HG03457 (cell line): ENCODE measurements at regions not wholly inside any gene's neighbourhood (a gene's known extent, or its start where the extent isn't known, plus 50 kb on each side); places are given as distances from the start of the nearest gene placed in this dataset.
"Not testable (repeated sequence)": the region's sequence is repeated elsewhere in the genome, so short reads cannot be mapped to it uniquely, and the experiment has no call there.

Experiments used
- ATAC-seq: cut with Tn5 transposase; IDR thresholded peaks from one replicate; pipeline ENCODE4 v1.9.1; 2021; ENCODE audit warnings: moderate number of reproducible peaks; ENCODE audit not compliant: unreplicated experiment

DNA sequence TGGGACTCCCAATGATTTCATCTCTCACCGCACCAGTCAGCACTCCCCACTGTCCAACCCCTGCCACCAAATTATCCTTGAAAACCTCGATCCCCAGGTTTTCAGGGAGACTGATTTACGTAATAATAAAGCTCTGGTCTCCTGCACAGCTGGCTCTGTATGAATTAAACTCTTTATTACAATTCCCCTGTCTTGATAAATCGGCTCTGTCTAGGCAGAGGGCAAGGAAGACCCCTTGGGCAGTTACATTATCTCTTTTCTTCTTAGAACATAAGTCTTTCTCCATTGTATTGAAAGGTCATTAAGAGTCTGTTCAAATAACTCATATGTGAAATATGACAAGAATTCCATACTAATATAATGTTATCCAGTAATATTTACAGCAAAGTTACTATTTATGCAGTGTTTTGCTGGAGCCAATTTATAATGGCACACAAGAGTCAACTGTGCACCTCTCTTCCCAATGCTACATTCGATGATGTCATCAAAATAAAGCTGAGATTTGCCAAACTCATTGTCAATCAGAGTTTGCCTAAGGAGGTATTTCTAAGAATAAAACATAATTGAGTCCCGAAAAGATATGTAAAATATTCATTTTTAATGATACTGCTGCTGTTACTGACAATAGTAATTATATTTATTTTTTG, 1297.2 kb upstream of the LRRTM3 start:
- no peak for ATAC-seq

DNA sequence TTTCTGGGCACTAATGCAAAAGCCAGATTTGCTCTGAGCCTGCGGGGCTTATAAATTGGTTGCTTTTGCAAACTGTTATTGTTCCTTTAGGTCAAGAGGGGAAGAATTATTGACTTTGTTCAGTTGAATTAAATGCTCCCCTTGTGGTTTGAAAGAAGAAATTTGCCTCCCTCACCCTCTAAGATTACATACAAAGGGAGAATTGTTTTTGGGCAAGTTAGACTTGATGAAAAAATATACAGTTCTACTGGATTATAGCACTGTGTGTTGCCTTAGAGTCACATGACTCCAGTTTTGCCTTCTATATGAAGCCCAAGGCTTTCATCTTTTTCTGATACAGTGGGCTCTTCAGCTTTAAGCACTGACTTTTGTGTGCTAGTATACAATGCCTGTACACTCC, 1265.8 kb upstream of the LRRTM3 start:
- ATAC-seq, result no peak

GRCh38 chr10:65670087-65670486, 1255.7 kb upstream of the LRRTM3 start:
- no peak for ATAC-seq

- not testable (repeated sequence) for ATAC-seq
These were observed 1255.2 kb upstream of the LRRTM3 start for GRCh38 chr10:65670596-65670995.

DNA sequence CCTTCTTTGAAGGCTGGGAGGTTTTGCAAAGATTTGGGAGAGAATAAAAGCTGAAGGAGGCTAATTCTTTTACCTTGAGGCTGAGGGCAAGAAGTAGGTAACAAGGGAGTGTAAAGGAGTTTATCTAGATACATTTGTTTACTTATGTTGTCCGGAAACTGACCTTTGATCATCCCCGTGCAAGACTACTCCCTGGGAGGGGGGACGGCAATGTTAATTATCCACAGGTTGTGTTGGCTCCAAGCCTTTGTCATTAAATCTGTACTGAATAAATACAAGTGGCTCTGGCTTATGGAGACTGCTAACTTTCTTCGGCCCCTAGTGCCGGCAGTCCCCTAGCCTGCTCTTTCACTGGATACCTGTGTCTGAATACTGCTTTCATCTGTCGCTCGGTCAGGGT, 1250.6 kb upstream of the LRRTM3 start:
- ATAC-seq, result no peak

GRCh38 chr10:65684896-65685295, 1240.9 kb upstream of the LRRTM3 start:
- ATAC-seq, result no peak

DNA sequence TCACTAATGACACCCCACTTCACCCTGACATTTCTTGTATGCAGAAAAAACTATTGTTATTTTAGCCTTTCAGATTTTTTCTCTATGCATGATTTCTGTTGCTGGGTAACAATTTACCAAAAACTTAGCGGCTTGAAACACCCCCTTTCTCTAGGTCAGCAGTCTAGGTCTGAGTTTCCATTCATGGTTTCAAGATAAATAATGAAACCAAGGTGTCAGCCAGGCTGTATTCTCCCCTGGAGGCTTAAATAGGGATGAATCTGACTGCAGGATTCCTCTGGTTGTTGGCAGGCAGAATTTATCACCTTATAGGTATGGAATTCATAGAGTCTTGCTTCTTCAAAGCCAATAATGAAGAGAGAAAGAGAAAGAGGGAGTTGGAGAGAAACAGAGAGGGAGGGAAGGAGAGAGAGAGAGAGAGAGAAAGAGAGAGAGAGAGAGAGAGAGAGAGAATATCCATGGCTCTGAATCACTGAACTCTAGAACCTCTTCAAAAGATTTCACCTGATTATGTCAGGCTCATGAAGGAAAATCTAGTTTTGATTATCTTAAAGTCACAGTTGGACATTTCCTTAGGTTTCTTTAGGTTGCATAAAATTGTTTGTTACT, 1224.6 kb upstream of the LRRTM3 start:
- ATAC-seq, result no peak

DNA sequence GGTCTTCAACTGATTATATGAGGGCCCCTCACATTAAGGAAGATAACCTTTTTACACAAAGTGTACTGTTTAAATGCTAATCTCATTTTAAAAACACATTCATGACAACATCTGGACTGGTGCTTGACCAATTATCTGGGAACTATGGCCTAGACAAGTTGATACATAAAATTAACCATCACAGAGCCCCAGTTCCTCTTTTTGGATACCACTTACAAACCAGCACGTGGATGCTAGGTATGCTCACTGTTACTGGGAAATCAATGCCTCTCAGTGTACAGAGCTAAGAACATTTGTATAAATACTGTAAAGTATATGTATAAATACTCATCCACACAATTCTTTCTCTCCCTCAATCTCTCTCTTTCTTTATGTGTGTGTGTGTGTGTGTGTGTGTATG, 1217.8 kb upstream of the LRRTM3 start:
- no peak for ATAC-seq

GRCh38 chr10:65710306-65710705, 1215.5 kb upstream of the LRRTM3 start:
- ATAC-seq, result no peak

DNA sequence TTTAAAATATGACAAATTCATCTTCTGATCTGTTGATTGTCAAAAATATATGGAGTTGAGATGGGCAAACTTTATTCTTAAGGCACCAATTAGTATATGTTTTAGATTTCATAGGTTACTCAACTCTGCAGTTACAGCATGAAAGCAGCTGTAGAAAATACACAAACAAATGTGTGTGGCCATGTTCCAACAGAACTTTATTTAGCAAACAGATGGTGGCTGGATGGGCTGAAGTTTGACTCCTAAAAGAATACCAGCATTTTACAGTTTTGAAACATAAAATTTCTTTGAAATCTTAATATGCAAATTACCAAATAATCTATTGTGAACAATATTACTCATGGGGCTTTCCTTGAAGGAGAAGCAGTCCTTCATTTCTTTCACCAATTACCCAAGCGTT, 1206.0 kb upstream of the LRRTM3 start:
- ATAC-seq, result no peak

GRCh38 chr10:65720901-65721300, 1204.9 kb upstream of the LRRTM3 start:
- no peak for ATAC-seq

DNA sequence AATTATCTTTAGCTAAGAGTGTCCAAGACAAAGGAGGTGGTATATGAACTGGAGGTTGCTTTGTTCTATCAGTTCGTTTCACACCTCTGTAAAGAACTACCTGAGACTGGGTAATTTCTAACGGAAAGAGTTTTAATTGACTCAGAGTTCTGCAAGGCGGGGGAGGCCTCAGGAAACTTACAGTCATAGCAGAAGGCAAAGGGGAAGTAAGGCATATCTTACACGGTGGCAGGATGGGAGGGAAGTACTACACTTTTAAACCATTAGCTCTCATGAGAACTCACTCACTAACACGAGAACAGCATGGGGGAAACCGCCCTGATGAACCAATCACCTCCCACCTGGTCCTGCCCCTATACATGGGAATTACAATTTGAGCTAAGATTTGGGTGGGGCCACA, 1202.3 kb upstream of the LRRTM3 start:
- ATAC-seq, result no peak

DNA sequence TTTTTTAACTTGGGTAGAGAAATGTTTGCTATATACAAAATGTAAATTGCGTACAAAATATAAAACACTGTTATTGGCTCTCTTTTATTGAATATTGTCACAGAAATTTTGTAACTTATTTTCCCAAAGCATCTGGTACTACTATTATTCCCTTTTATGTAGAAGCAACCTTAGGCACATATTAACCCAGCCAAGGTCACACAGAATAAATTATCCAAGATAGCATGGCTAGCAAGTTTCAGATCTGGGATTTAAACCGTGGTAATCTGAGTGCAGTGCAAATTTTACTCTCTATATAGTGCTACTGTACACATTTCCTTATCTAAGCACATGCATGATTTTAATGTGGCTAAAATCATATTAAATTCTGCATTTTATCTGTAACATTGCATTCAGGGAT, 1190.5 kb upstream of the LRRTM3 start:
- ATAC-seq, result no peak

DNA sequence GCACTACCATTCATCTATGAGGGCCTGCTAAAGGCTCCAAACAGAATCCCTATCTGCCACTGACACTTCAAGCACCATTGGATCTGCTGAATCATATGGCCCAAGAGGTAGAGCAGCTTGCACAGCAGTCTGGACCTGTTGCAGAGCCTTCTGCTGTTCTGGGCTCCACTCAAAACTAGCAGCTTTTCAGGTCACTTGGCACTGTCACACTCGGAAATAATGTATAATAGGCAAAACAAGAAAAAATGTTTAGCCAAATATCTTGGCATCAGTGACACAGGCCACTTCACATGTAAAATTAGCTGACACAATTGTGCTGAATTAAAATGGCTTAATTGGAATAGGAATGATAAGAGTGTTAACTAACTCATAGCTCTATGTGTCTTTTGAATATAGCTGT, 1182.9 kb upstream of the LRRTM3 start:
- ATAC-seq, result no peak

GRCh38 chr10:65751218-65751617, 1174.6 kb upstream of the LRRTM3 start:
- no peak for ATAC-seq

- no peak for ATAC-seq
These were observed 1173.9 kb upstream of the LRRTM3 start for GRCh38 chr10:65751896-65752295.

DNA sequence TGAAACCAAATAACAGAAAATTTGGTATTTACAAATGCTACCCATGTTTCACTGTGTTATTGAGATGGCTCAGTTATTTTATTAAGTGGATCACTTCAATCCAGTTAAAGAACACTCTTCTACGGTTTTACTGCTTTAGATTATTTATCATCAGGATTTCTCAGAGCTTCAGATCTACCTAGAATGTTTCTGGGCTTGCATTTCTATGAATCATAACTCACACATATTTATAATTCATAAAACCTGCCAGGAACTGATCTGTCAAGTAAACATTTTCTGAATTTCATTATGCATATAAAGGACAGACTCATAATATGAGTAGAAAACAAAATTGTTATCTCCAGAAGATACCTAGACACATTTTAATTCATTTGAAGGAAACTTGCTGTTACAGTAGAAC, 1172.3 kb upstream of the LRRTM3 start:
- no peak for ATAC-seq

DNA sequence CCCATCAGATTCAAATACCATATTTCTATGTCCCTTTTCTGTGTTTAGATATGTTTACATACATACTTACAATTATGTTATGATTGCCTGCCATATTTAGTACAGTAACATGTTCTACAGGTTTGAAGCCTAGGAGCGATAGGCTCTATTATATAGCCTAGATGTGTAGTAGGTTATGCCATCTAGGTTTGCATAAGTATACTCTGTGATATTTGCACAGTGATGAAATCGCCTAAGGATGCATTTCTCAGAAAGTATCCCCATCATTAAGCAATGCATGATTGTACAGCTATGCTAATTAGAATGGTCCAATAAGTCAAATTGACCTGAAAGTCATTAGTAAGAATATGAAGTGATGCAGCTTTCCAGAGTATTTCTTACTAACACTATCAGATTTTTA, 1171.7 kb upstream of the LRRTM3 start:
- ATAC-seq, result no peak

DNA sequence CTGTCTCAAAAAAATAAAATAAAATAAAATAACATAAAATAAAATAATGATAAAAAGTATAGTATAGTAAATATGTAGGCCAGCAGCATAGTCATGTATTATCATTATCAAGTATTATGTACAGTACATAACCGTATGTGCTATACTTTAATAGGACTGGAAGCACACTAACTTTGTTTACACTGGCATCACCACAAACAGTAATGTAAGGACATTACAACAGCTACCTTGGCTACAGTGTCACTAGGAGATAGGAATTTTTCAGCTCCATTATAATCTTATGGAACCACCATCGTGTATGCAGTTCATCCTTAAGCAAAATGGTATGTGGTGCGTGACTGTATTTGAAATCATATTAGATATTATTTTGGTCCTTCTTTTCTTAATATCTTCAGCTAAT, 1163.5 kb upstream of the LRRTM3 start:
- no peak for ATAC-seq

DNA sequence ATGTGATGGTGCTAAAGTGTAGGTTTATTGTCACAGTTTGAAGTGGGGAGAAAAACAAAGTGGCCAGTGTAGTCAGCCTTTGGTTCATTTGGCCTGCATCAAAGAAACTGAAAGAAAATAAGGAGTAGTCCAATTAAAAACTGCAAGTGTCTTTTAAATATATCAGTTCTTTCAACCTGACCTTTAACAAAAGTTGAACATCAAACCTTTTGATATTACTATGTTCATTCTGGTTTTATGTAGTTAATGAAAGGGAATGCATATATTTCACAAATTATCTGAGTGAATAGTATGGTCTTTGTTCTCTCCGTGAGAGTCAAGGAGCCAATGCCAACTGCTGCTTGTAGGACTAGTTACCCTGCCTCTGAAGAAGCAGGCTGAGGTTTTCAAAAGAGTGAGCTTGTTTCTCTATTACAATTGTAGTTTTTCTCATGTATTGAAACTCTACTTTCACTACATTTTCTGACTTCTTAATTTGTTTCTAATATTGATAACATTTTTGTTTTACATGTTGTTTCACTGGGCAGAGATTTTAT, 1160.8 kb upstream of the LRRTM3 start:
- no peak for ATAC-seq

DNA sequence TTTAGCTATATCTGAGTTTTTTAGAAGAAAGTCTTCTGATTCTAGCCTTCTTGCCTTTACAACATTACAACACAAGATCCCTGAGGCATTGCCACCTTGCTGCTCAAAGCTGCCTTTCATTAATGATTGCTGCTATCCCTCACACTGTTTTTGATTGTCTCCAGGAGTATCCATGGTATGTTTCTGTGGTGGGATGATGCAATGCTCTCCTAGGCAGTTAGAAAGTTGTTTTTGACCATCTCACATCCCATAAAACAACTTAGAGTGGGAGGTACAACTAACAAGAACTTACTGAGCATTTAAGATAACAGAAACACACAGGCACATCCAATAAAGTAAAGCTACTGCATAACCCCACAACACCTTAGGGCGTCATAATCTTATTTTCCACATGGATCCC, 1156.0 kb upstream of the LRRTM3 start:
- no peak for ATAC-seq

- ATAC-seq, result no peak
These were observed 1147.1 kb upstream of the LRRTM3 start for GRCh38 chr10:65778753-65779152.

- no peak for ATAC-seq
These were observed 1145.9 kb upstream of the LRRTM3 start for GRCh38 chr10:65779985-65780384.
